Fibroblast of lung (primary cell): ENCODE measurements at regions not wholly inside any gene's neighbourhood (a gene's known extent, or its start where the extent isn't known, plus 50 kb on each side); places are given as distances from the start of the nearest gene placed in this dataset.

ENCODE experiments used
- EZH2 ChIP-seq: IDR thresholded peaks from 2 replicates; pipeline ENCODE4 v1.5.1; 2012; ENCODE audit warnings: low read length, control low read depth, mild to moderate bottlenecking; ENCODE audit errors: missing control alignments
- TF ChIP-seq, protein P1 (sequence below), 2 donors: IDR thresholded peaks in 1 of 2; conservative IDR thresholded peaks in 1 of 2; 1 replicate in 1 of 2; 2 replicates in 1 of 2; pipeline ENCODE4 v1.5.1; 2011 to 2012; ENCODE audit warnings: low read length in 2 of 2, control low read depth in 1 of 2, inconsistent platforms in 1 of 2, low read depth in 1 of 2, mild to moderate bottlenecking in 1 of 2

DNA sequence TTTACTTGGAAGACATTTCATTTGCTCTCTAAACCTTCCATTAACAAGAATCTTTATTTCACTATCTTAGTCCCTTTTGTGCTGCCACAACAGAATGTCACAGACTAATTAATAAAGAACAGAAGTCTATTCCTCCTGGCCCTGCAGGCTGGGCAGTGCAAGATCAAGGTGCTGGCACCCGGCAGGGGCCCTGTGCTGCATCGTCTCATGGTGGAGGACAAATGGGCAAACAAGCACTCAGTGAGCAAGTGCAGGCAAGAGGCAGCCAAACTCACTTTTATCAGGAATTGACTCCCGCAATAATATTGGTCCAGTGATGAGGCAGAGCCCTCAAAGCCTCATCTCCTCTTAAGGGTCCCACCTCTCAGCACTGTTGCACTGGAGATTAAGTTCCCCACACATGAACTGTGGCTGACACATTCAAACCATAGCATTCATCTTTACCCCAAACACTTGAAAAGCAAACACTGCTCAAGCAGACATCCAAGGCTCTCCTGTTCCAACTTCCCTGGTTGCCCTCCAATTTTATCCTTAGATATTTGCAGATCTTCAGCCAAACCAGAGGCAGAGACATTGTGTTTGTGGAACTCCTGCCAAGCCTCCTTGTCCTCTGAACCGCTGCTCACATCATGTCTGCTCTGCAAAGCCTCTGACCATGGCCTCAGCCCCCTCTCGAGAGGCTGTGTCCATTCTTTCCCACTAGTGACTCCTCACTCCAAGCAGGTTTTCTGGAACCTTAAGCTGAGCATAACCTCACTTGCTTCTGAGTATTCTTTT is 404.4 kb upstream of the SOX11 start:
- TF ChIP-seq, protein P1, sequence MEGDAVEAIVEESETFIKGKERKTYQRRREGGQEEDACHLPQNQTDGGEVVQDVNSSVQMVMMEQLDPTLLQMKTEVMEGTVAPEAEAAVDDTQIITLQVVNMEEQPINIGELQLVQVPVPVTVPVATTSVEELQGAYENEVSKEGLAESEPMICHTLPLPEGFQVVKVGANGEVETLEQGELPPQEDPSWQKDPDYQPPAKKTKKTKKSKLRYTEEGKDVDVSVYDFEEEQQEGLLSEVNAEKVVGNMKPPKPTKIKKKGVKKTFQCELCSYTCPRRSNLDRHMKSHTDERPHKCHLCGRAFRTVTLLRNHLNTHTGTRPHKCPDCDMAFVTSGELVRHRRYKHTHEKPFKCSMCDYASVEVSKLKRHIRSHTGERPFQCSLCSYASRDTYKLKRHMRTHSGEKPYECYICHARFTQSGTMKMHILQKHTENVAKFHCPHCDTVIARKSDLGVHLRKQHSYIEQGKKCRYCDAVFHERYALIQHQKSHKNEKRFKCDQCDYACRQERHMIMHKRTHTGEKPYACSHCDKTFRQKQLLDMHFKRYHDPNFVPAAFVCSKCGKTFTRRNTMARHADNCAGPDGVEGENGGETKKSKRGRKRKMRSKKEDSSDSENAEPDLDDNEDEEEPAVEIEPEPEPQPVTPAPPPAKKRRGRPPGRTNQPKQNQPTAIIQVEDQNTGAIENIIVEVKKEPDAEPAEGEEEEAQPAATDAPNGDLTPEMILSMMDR (conservative IDR thresholded peaks at IDR 0.05 in 1 of 2, IDR thresholded peaks at IDR 0.05 in 1 of 2; ENCODE audit: low read depth in 1 of 2, low read length in 2 of 2), result no peak
- no peak for TF ChIP-seq EZH2
